NCI-H187 (cell line): ENCODE measurements at regions not wholly inside any gene's neighbourhood (a gene's known extent, or its start where the extent isn't known, plus 50 kb on each side); places are given as distances from the start of the nearest gene placed in this dataset.

Experiments
- DNase-seq, 2 experiments: peaks; one replicate each; lab custom pipeline; 2025; lab: John Stamatoyannopoulos, UW

- no peak for DNase-seq
Measured at GRCh38 chr5:74576941-74577456, 63.5 kb downstream of the ENC1 start.

DNA sequence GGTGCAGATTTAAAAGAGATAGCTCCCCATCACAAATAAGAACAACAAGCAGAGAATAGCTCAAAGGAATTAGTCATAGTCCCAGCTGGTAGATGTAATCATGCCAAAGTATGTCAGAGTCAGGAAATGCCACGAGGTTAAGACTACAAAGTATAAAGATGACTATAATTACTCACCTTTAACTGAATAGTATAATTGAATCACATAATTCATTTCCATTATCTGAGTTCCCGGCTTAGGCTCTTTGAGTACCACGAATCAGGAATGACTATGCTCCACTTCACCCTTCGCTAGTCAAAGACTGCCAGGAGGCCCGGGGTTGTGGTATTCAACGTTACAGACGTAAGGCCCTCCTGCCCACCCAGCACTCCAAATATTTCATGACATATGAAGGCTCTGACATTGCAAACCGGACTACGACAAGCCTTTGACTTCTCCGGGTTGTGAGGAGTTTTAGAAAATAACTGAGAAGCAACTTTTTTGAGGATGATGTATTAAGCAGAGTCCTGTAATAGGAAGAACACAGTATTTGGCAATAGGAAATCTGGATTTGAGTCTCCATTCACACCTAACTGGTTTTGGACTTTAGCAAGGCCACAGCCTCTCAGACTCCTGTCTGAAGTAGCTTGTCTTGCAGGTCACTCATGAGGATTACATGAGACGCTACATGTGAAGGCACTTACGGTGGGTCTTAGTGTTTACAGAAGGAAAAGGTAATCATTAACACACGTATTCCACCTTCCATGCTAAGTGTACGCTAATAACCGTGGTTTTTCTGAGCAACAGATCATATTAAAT, 64.6 kb downstream of the ENC1 start:
- DNase-seq: no peak

DNA sequence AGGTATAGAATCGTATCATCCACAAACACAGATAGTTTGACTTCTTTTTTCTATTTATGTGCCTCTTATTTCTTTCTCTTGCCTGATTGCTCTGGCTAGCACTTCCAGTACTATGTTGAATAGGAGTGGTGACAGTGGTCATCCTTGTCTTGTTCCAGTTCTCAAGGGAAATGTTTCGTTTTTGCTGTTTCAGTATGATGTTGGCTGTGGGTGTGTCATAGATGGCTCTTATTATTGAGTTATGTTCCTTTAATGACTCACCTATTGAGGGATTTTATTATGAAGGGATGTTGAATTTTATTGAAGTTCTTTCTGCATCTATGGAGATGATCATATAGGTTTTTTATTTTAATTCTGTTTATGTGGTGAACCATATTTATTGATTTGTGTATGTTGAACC, 70.3 kb downstream of the ENC1 start:
- no peak for DNase-seq

DNA sequence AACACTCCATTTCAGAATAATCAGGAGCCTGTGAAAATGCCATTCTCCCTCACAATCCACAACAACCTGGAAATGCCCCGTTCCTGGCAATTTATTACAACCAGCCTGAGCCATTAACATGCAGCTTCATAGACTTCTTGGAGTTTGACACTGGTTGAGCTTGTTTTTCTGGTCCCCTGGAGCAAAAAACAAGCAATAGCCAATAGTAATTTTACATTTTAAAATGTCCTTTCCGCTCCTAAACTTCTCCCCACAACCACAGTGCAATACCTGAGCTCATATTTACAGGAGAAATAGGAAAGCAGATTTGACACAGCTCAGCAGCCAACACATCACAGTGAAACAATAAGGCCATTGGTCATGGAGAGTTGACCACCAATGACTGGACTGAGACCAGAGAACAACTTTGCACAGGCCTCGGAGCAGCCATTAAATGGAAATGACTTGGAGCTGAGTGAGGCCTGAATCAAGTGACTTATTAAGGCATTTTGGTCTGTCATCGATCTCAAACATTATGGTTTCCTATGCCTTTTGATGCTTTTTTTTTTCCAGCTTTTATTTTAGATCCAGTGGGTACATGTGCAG, 73.0 kb downstream of the ENC1 start:
- no peak for DNase-seq

DNA sequence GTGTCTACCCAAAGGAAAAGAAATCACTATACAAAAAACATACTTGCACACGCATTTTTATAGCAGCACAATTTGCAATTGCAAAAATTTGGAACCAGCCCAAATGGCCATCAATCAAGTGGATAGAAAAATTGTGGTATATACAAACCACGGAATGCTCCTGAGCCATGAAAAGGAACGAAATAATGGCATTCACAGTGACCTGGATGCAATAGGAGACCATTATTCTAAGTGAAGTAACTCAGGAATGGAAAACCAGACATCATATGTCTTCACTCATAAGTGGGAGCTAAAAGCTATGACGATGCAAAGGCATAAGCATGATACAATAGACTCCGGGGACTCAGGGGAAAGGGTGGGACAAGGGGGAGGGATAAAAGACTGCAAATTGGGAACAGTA, 78.4 kb downstream of the ENC1 start:
- DNase-seq: no peak

DNA sequence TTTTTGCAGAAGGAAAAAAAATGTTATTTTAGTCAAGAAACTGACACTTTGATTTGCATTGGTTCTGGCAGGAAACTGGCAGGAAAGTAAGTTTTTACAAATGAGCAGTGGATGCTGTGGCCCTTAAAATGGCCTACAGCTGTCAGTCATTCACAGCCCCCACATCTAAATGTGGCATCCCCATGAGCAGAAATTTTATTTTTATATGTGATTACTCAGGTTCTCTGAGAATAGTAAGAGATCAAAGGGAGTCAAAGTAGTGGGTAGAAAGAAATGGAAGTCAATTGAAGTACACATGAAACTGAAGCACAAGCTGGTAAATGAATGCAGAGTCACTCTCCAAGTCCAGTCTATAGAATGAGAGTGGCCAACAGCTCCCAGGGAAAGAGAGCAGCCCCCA, 80.3 kb downstream of the ENC1 start:
- DNase-seq: no peak

- DNase-seq: no peak
Measured at GRCh38 chr5:74556631-74557595, 83.6 kb downstream of the ENC1 start.

- DNase-seq: no peak
Measured at GRCh38 chr5:74556006-74556405, 84.5 kb downstream of the ENC1 start.

DNA sequence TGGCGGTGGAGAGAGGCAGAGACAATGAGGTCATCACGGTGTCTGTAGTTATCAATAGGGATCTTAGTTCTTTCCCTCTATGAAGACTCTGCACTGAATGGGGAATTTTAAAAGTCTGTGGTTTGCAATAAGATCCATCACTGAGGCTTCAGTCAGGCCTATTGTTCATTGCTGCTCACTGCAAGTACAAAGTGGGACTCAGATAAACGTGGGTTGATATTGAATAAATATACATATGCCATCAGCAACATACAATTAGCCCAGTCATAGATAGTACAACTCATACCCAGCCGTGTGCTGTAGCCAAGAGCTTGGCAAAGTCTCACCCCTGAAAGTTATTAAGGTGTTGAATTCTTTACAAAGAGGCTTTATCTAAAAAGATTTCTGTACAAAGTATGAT, 88.4 kb downstream of the ENC1 start:
- DNase-seq: no peak

DNA sequence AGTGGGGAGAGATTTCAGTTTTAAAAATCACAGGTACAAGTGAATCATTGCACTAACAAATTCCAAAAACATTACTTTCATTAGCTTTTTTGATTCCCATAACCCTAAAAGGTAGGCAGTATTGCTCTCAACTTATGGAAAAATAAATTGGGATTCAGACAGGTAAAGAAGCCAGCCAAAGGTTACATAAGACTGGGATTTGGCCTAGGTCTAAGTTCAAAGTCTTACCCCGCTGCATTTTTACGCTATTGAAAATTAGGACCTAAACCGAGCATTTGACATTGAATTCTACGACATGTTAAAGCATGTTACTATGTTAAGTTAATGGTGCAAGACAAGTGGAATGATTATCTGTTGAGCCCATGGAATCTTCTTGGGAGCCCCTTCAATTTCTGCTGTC, 89.6 kb downstream of the ENC1 start:
- DNase-seq: no peak

DNA sequence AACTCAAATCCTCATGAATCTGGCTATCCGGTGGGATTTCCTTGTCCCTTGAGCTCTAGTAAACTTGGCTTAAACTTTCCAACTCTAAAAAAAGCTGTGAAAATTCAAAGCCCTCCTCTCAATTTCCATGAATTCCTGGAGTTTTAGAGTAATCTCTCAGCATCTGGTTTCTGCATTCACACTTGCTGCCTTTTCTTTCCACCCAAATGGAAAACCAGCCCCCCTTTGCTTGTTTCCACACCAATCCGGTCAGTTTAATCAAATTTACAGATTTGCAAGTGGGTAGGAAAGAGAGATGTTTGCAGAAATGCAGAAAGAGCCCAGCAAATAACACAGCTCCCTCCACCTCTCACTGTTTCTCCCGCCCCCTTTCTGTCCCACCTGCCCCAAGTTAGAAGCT, 91.1 kb downstream of the ENC1 start:
- no peak for DNase-seq

DNA sequence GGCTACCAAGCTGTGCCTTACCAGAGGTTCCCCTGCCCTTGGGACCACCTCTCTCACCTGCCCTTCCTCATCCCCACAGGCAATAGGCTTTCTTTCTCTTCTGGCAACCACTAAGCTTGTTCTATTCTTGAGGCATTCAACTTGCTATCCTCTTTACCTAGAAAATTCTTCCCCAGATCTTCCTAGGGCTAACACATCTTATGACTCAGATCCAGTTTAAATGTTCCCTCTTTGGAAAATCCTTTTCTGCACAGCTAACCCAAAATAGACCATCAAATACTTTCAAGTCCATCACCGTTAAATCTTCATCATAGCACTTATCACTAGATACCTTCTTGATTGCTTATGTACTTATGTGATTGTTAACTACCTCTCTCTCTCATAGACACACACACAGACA, 93.7 kb downstream of the ENC1 start:
- no peak for DNase-seq

- no peak for DNase-seq
Measured at GRCh38 chr5:74544811-74545210, 95.7 kb downstream of the ENC1 start.

- no peak for DNase-seq
Measured at GRCh38 chr5:74543162-74543995, 97.1 kb downstream of the ENC1 start.

DNA sequence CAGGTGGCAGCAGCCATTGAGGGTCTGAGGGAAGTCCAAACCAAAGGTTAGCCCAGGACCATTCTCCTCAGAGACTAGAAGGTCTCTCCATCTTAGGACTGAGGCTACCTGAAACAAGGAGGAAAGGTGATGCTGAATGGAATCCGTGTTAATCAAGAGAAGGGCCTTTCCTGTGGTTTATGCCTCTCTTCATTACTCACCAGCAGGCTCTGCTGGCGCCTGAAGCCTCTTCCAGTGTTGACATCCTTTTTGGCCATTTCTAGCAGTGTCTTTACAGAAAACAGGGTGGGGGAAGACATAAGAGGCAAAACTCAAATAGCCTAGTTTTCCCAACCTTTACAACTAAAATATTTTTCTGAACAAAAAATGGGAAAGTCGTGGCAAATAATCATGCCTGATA, 98.0 kb downstream of the ENC1 start:
- DNase-seq: no peak

GRCh38 chr5:74541381-74541781, 99.1 kb downstream of the ENC1 start:
- DNase-seq: no peak

DNA sequence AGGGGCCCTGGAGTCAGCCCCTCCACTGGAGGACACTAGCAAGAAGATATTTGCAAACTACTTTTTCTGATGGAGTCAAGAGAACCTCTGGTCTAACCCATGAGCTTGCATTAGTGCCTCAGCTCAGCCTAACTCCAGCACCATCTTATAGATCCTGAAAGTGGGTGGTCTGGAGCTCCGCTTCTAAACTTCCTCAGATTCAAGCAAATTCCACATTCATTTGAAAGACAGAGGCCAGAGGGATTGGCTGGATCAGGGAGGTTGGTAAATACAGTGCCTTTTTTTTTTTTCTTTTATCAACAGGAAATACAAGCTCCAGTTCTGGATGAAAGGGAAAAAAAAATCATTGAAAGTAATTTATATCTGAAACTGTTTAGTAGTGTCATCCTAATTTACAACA, 99.9 kb downstream of the ENC1 start:
- DNase-seq: no peak

DNA sequence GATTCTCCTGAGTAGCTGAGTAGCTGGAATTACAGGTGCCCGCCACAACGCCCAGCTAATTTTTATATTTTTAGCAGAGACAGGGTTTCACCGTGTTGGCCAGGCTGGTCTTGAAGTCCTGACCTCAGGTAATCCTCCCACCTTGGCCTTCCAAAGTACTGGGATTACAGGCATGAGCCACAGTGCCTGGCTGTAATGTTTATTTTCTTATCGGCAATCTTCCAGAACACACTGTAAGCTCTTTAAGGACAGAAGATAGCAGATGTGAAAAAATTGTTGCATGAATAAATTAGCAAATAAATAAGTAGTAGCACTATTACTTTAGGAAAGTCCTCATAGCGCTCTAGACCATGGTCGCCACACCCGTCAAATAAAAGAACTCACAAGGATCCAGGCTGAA, 100.5 kb downstream of the ENC1 start:
- DNase-seq: no peak

- DNase-seq: no peak
Measured at GRCh38 chr5:74538206-74538661, 102.3 kb downstream of the ENC1 start.

DNA sequence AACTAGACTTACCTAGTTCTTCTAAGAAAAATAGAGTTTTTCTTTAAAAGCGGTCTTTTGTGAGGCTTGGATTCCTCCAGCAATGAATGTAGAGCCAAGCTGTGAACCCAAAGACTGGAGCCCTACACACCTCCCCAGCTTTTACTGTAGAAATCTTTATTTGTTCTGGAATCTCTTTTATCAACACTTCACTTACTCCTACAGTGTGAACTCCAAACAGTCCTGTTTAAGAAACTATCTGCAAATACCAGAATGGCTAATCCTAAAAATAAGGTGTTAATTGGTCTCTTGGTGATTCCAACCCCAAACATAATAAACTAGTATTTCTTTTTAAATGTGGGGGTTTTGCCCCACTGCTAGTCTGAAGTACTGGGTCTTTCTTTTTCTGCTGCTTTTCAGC, 103.9 kb downstream of the ENC1 start:
- DNase-seq: no peak

- no peak for DNase-seq
Measured at GRCh38 chr5:74535926-74536325, 104.6 kb downstream of the ENC1 start.
